GM12878 (cell line): ENCODE measurements at regions not wholly inside any gene's neighbourhood (a gene's known extent, or its start where the extent isn't known, plus 50 kb on each side); places are given as distances from the start of the nearest gene placed in this dataset.

Source experiments
- DPF2 ChIP-seq: fragments of 450-650 bp; IDR thresholded peaks from 2 replicates; pipeline ENCODE4 v1.6.1; 2017; ENCODE audit warnings: mild to moderate bottlenecking
- EZH2 ChIP-seq: IDR thresholded peaks from 2 replicates; pipeline ENCODE4 v1.6.1; 2012; ENCODE audit warnings: low read depth, mild to moderate bottlenecking, control low read depth, inconsistent platforms, low read length, borderline replicate concordance; ENCODE audit not compliant: control insufficient read depth
- FOS ChIP-seq: IDR thresholded peaks from 3 replicates; pipeline ENCODE4 v1.6.1; 2011; ENCODE audit warnings: borderline replicate concordance; ENCODE audit not compliant: insufficient read length; ENCODE audit errors: extremely low read depth
- GATAD2B ChIP-seq: fragments of 450-650 bp; conservative IDR thresholded peaks from 2 replicates; pipeline ENCODE4 v1.6.1; 2017; ENCODE audit warnings: low read depth, mild to moderate bottlenecking, moderate library complexity
- MEF2A ChIP-seq: IDR thresholded peaks from 2 replicates; pipeline ENCODE4 v1.6.1; 2011; ENCODE audit warnings: low read depth, mild to moderate bottlenecking, low read length, moderate library complexity; ENCODE audit not compliant: insufficient read depth
- NR2F1 ChIP-seq: fragments of 450-650 bp; conservative IDR thresholded peaks from 2 replicates; pipeline ENCODE4 v1.6.1; 2017; ENCODE audit warnings: mild to moderate bottlenecking
- PAX5 ChIP-seq: IDR thresholded peaks from 2 replicates; pipeline ENCODE4 v1.6.1; 2011; ENCODE audit warnings: low read depth, low read length, borderline replicate concordance
- POLR2AphosphoS5 ChIP-seq: IDR thresholded peaks from 2 replicates; pipeline ENCODE4 v1.6.1; 2011; ENCODE audit warnings: mild to moderate bottlenecking, low read length, inconsistent platforms
- RCOR1 ChIP-seq: conservative IDR thresholded peaks from 2 replicates; pipeline ENCODE4 v1.6.1; 2012; ENCODE audit warnings: low read depth, low read length, improper control_type of control experiment
- SP1 ChIP-seq: IDR thresholded peaks from one replicate; pipeline ENCODE4 v1.6.1; 2011; ENCODE audit warnings: low read depth, low read length
- SUZ12 ChIP-seq: fragments of 200-600 bp; sonication (generic); IDR thresholded peaks from one replicate; pipeline ENCODE4 v1.6.1; 2018; ENCODE audit warnings: antibody characterized with exemption, mild to moderate bottlenecking; ENCODE audit not compliant: unreplicated experiment
- TBL1XR1 ChIP-seq: IDR thresholded peaks from 2 replicates; pipeline ENCODE4 v1.6.1; 2012; ENCODE audit warnings: low read depth, low read length, improper control_type of control experiment
- TCF12 ChIP-seq: IDR thresholded peaks from 2 replicates; pipeline ENCODE4 v1.6.1; 2011; ENCODE audit warnings: low read depth, mild to moderate bottlenecking, low read length
- YY1 ChIP-seq: IDR thresholded peaks from 2 replicates; pipeline ENCODE4 v1.6.1; 2011; ENCODE audit warnings: low read depth, mild to moderate bottlenecking, low read length
- TF ChIP-seq, protein P1 (sequence below): fragments of 450-650 bp; formaldehyde crosslinking; IDR thresholded peaks from 2 replicates; pipeline ENCODE4 v1.4.0; 2022; ENCODE audit warnings: mild to moderate bottlenecking, moderate library complexity
- TF ChIP-seq, protein P2 (sequence below): IDR thresholded peaks from 2 replicates; pipeline ENCODE4 v1.6.1; 2012; ENCODE audit warnings: low read depth, low read length, improper control_type of control experiment
- TF ChIP-seq, protein P3 (sequence below): fragments of 450-650 bp; IDR thresholded peaks from 2 replicates; pipeline ENCODE4 v1.6.1; 2018; ENCODE audit warnings: borderline replicate concordance, mild to moderate bottlenecking; ENCODE audit not compliant: partially characterized antibody
- TF ChIP-seq, protein P4 (sequence below): fragments of 450-650 bp; IDR thresholded peaks from 2 replicates; pipeline ENCODE4 v1.6.1; 2016; ENCODE audit warnings: mild to moderate bottlenecking, moderate library complexity, borderline replicate concordance
- TF ChIP-seq, protein P5 (sequence below): IDR thresholded peaks from 2 replicates; pipeline ENCODE4 v1.6.1; 2012; ENCODE audit warnings: low read depth, low read length, improper control_type of control experiment

DNA sequence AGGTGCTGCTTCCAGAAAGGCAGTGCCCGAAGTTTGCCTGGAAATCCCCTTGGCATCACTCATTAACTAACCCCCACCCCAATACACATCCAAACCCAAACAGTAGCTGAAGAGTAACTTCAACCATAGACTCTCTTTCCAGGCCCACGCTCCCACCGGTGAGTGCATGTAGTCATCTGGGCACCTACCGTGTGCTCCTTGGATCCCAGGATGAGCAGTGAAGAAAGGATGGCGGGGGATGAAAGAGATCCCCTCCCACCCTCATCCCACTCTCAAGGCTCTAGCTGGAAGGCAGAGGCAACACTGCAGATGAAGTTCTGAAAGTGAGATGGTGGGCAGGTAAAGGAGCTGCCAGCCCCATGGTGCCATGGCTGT is 305.0 kb downstream of the SOX9 start (continued):
- TF ChIP-seq MEF2A (no peak), DPF2 (peak; percentile 61), TBL1XR1 (no peak), GATAD2B (no peak), RCOR1 (no peak), SUZ12 (no peak), FOS (no peak), SP1 (no peak), NR2F1 (no peak), YY1 (no peak), EZH2 (no peak), PAX5 (0 out of 2 replicates have a peak, but pooled peaks have one; percentile 5), POLR2AphosphoS5 (peak; percentile 15; the same call in 1 of the 2 replicates), TCF12 (no peak)
- TF ChIP-seq, protein P1, sequence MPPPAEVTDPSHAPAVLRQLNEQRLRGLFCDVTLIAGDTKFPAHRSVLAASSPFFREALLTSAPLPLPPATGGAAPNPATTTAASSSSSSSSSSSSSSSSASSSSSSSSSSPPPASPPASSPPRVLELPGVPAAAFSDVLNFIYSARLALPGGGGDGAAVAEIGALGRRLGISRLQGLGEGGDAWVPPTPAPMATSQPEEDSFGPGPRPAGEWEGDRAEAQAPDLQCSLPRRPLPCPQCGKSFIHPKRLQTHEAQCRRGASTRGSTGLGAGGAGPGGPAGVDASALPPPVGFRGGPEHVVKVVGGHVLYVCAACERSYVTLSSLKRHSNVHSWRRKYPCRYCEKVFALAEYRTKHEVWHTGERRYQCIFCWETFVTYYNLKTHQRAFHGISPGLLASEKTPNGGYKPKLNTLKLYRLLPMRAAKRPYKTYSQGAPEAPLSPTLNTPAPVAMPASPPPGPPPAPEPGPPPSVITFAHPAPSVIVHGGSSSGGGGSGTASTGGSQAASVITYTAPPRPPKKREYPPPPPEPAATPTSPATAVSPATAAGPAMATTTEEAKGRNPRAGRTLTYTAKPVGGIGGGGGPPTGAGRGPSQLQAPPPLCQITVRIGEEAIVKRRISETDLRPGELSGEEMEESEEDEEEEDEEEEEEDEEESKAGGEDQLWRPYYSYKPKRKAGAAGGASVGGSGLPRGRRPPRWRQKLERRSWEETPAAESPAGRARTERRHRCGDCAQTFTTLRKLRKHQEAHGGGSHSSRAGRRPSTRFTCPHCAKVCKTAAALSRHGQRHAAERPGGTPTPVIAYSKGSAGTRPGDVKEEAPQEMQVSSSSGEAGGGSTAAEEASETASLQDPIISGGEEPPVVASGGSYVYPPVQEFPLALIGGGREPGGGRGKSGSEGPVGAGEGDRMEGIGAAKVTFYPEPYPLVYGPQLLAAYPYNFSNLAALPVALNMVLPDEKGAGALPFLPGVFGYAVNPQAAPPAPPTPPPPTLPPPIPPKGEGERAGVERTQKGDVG (CRISPR knock-in tag) = no peak
- TF ChIP-seq, protein P2, sequence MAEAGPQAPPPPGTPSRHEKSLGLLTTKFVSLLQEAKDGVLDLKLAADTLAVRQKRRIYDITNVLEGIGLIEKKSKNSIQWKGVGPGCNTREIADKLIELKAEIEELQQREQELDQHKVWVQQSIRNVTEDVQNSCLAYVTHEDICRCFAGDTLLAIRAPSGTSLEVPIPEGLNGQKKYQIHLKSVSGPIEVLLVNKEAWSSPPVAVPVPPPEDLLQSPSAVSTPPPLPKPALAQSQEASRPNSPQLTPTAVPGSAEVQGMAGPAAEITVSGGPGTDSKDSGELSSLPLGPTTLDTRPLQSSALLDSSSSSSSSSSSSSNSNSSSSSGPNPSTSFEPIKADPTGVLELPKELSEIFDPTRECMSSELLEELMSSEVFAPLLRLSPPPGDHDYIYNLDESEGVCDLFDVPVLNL = no peak
- TF ChIP-seq, protein P3, sequence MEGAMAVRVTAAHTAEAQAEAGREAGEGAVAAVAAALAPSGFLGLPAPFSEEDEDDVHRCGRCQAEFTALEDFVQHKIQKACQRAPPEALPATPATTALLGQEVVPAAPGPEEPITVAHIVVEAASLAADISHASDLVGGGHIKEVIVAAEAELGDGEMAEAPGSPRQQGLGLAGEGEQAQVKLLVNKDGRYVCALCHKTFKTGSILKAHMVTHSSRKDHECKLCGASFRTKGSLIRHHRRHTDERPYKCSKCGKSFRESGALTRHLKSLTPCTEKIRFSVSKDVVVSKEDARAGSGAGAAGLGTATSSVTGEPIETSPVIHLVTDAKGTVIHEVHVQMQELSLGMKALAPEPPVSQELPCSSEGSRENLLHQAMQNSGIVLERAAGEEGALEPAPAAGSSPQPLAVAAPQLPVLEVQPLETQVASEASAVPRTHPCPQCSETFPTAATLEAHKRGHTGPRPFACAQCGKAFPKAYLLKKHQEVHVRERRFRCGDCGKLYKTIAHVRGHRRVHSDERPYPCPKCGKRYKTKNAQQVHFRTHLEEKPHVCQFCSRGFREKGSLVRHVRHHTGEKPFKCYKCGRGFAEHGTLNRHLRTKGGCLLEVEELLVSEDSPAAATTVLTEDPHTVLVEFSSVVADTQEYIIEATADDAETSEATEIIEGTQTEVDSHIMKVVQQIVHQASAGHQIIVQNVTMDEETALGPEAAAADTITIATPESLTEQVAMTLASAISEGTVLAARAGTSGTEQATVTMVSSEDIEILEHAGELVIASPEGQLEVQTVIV = no peak
- TF ChIP-seq, protein P4, sequence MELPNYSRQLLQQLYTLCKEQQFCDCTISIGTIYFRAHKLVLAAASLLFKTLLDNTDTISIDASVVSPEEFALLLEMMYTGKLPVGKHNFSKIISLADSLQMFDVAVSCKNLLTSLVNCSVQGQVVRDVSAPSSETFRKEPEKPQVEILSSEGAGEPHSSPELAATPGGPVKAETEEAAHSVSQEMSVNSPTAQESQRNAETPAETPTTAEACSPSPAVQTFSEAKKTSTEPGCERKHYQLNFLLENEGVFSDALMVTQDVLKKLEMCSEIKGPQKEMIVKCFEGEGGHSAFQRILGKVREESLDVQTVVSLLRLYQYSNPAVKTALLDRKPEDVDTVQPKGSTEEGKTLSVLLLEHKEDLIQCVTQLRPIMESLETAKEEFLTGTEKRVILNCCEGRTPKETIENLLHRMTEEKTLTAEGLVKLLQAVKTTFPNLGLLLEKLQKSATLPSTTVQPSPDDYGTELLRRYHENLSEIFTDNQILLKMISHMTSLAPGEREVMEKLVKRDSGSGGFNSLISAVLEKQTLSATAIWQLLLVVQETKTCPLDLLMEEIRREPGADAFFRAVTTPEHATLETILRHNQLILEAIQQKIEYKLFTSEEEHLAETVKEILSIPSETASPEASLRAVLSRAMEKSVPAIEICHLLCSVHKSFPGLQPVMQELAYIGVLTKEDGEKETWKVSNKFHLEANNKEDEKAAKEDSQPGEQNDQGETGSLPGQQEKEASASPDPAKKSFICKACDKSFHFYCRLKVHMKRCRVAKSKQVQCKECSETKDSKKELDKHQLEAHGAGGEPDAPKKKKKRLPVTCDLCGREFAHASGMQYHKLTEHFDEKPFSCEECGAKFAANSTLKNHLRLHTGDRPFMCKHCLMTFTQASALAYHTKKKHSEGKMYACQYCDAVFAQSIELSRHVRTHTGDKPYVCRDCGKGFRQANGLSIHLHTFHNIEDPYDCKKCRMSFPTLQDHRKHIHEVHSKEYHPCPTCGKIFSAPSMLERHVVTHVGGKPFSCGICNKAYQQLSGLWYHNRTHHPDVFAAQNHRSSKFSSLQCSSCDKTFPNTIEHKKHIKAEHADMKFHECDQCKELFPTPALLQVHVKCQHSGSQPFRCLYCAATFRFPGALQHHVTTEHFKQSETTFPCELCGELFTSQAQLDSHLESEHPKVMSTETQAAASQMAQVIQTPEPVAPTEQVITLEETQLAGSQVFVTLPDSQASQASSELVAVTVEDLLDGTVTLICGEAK = no peak
- TF ChIP-seq, protein P5, sequence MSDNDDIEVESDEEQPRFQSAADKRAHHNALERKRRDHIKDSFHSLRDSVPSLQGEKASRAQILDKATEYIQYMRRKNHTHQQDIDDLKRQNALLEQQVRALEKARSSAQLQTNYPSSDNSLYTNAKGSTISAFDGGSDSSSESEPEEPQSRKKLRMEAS = no peak
